H9 (cell line): ENCODE measurements at regions not wholly inside any gene's neighbourhood (a gene's known extent, or its start where the extent isn't known, plus 50 kb on each side); places are given as distances from the start of the nearest gene placed in this dataset.

ENCODE experiments used
- DNase-seq: peaks from one replicate; pipeline ENCODE4 v3.0.0-alpha.2; 2017
- H2AFZ ChIP-seq: one replicate; pipeline ENCODE4 v1.6.1; 2013; ENCODE audit warnings: mild to moderate bottlenecking, low read length, control low read depth, moderate library complexity
- H2AK5ac ChIP-seq: 2 replicates; pipeline ENCODE4 v1.6.1; 2013; ENCODE audit warnings: low read length, control low read depth, mixed read lengths; ENCODE audit not compliant: insufficient read length
- H2BK120ac ChIP-seq: one replicate; pipeline ENCODE4 v1.6.1; 2013; ENCODE audit warnings: low read depth, mild to moderate bottlenecking, low read length, control low read depth, inconsistent platforms; ENCODE audit not compliant: poor library complexity, severe bottlenecking
- H2BK12ac ChIP-seq: 2 replicates; pipeline ENCODE4 v1.6.1; 2013; ENCODE audit warnings: low read length, control low read depth, mixed read lengths, low read depth; ENCODE audit not compliant: insufficient read length
- H2BK15ac ChIP-seq: 2 replicates; pipeline ENCODE4 v1.6.1; 2013; ENCODE audit warnings: low read depth, low read length, control low read depth
- H2BK20ac ChIP-seq: one replicate; pipeline ENCODE4 v1.6.1; 2013; ENCODE audit warnings: low read depth, mild to moderate bottlenecking, low read length, control low read depth, inconsistent platforms; ENCODE audit not compliant: poor library complexity, severe bottlenecking
- H2BK5ac ChIP-seq: 2 replicates; pipeline ENCODE4 v1.6.1; 2013; ENCODE audit warnings: low read length, control low read depth, mixed read lengths; ENCODE audit not compliant: insufficient read length
- H3K14ac ChIP-seq: 2 replicates; pipeline ENCODE4 v1.6.1; 2013; ENCODE audit warnings: low read length, control low read depth; ENCODE audit not compliant: insufficient read depth
- H3K18ac ChIP-seq: 2 replicates; pipeline ENCODE4 v1.6.1; 2013; ENCODE audit warnings: low read depth, mild to moderate bottlenecking, mixed read lengths, low read length, control low read depth; ENCODE audit not compliant: insufficient read length
- H3K23ac ChIP-seq: 2 replicates; pipeline ENCODE4 v1.6.1; 2013; ENCODE audit warnings: low read length, control low read depth, mixed read lengths, low read depth; ENCODE audit not compliant: insufficient read length
- H3K23me2 ChIP-seq: 2 replicates; pipeline ENCODE4 v1.6.1; 2013; ENCODE audit warnings: low read depth, mild to moderate bottlenecking, mixed read lengths, low read length, control low read depth; ENCODE audit not compliant: insufficient read length, poor library complexity, severe bottlenecking
- H3K27ac ChIP-seq: 2 replicates; pipeline ENCODE4 v1.5.1; 2013; ENCODE audit warnings: low read length, control low read depth, mixed read lengths, low read depth; ENCODE audit not compliant: insufficient read length
- H3K27me3 ChIP-seq: 2 replicates; pipeline ENCODE4 v1.6.1; 2013; ENCODE audit warnings: low read length, control low read depth, inconsistent platforms; ENCODE audit not compliant: insufficient read depth
- H3K4ac ChIP-seq: 2 replicates; pipeline ENCODE4 v1.6.1; 2013; ENCODE audit warnings: low read depth, mild to moderate bottlenecking, control low read depth, inconsistent platforms, low read length, moderate library complexity
- H3K4me1 ChIP-seq: 2 replicates; pipeline ENCODE4 v1.6.1; 2013; ENCODE audit warnings: low read length, control low read depth, inconsistent platforms; ENCODE audit not compliant: insufficient read depth
- H3K4me2 ChIP-seq: 2 replicates; pipeline ENCODE4 v1.6.1; 2013; ENCODE audit warnings: low read length, control low read depth, mixed read lengths; ENCODE audit not compliant: insufficient read length, insufficient read depth
- H3K56ac ChIP-seq: 2 replicates; pipeline ENCODE4 v1.6.1; 2013; ENCODE audit warnings: low read depth, mild to moderate bottlenecking, mixed read lengths, low read length, control low read depth; ENCODE audit not compliant: insufficient read length
- H3K79me1 ChIP-seq: 2 replicates; pipeline ENCODE4 v1.6.1; 2013; ENCODE audit warnings: low read depth, mild to moderate bottlenecking, moderate library complexity, low read length, control low read depth, inconsistent platforms; ENCODE audit not compliant: insufficient read depth, poor library complexity, severe bottlenecking
- H3K79me2 ChIP-seq: 2 replicates; pipeline ENCODE4 v1.6.1; 2013; ENCODE audit warnings: low read length, control low read depth, inconsistent platforms; ENCODE audit not compliant: insufficient read depth
- H3K9ac ChIP-seq: 2 replicates; pipeline ENCODE4 v1.6.1; 2013; ENCODE audit warnings: low read length, control low read depth, mixed read lengths; ENCODE audit not compliant: insufficient read length; ENCODE audit errors: extremely low read depth
- H3K9me3 ChIP-seq: one replicate; pipeline ENCODE4 v1.6.1; 2013; ENCODE audit warnings: low read depth, low read length, inconsistent platforms; ENCODE audit not compliant: control insufficient read depth
- H3T11ph ChIP-seq: one replicate; pipeline ENCODE4 v1.6.1; 2013; ENCODE audit warnings: mild to moderate bottlenecking, low read length, control low read depth, inconsistent platforms
- H4K20me1 ChIP-seq: one replicate; pipeline ENCODE4 v1.6.1; 2013; ENCODE audit not compliant: control insufficient read depth, insufficient read length, insufficient read depth
- H4K5ac ChIP-seq: 2 replicates; pipeline ENCODE4 v1.6.1; 2013; ENCODE audit warnings: low read depth, mild to moderate bottlenecking, mixed read lengths, low read length, control low read depth; ENCODE audit not compliant: insufficient read length
- H4K8ac ChIP-seq: replicated peaks from 2 replicates; pipeline ENCODE4 v1.6.1; 2013; ENCODE audit warnings: low read length, control low read depth, mixed read lengths, low read depth; ENCODE audit not compliant: insufficient read length
- H4K91ac ChIP-seq: 2 replicates; pipeline ENCODE4 v1.6.1; 2013; ENCODE audit warnings: low read depth, mild to moderate bottlenecking, moderate library complexity, mixed read lengths, low read length, control low read depth; ENCODE audit not compliant: insufficient read length
- H3K27ac Mint-ChIP-seq, 3 experiments: 2 replicates in 2 of 3; 3 replicates in 1 of 3; pipeline ENCODE4 v1.8.0; 2020 to 2021; ENCODE audit warnings: mixed read lengths in 3 of 3, mild to moderate bottlenecking in 1 of 3, moderate library complexity in 1 of 3
- H3K27me3 Mint-ChIP-seq: 2 replicates; pipeline ENCODE4 v1.8.0; 2021; ENCODE audit warnings: low read depth, mild to moderate bottlenecking, moderate library complexity, mixed read lengths
- H3K36me3 Mint-ChIP-seq, 3 experiments: 2 replicates in 2 of 3; 3 replicates in 1 of 3; pipeline ENCODE4 v1.8.0; 2020 to 2021; ENCODE audit warnings: low read depth in 3 of 3, mixed read lengths in 3 of 3; ENCODE audit not compliant: insufficient read depth in 1 of 3
- H3K4me1 Mint-ChIP-seq, 2 experiments: 2 replicates each; pipeline ENCODE4 v1.8.0; 2020; ENCODE audit warnings: mixed read lengths in 2 of 2
- H3K4me3 Mint-ChIP-seq, 2 experiments: 2 replicates in 1 of 2; 3 replicates in 1 of 2; pipeline ENCODE4 v1.8.0; 2020 to 2021; ENCODE audit warnings: mild to moderate bottlenecking in 2 of 2, mixed read lengths in 2 of 2, moderate library complexity in 1 of 2
- H3K9me3 Mint-ChIP-seq, 2 experiments: 2 replicates in 1 of 2; 3 replicates in 1 of 2; pipeline ENCODE4 v1.8.0; 2020; ENCODE audit warnings: mild to moderate bottlenecking in 2 of 2, mixed read lengths in 2 of 2, moderate library complexity in 1 of 2
- WGBS: extraction: QIAGEN DNeasy Blood & Tissue Kit; methylation state at CpG from one replicate; pipeline ENCODE4 v1.1.7; 2013; ENCODE audit warnings: missing lambda C conversion rate, low lambda C conversion rate, mixed read lengths; ENCODE audit not compliant: insufficient read length; ENCODE audit errors: extremely low coverage; 5-methylcytosine and 5-hydroxymethylcytosine counted together
- TF ChIP-seq, protein P1 (sequence below): fragments of 200-600 bp; sonication (generic); conservative IDR thresholded peaks from 3 replicates; pipeline ENCODE4 v1.8.0; 2021; ENCODE audit warnings: antibody characterized with exemption, mild to moderate bottlenecking

DNA sequence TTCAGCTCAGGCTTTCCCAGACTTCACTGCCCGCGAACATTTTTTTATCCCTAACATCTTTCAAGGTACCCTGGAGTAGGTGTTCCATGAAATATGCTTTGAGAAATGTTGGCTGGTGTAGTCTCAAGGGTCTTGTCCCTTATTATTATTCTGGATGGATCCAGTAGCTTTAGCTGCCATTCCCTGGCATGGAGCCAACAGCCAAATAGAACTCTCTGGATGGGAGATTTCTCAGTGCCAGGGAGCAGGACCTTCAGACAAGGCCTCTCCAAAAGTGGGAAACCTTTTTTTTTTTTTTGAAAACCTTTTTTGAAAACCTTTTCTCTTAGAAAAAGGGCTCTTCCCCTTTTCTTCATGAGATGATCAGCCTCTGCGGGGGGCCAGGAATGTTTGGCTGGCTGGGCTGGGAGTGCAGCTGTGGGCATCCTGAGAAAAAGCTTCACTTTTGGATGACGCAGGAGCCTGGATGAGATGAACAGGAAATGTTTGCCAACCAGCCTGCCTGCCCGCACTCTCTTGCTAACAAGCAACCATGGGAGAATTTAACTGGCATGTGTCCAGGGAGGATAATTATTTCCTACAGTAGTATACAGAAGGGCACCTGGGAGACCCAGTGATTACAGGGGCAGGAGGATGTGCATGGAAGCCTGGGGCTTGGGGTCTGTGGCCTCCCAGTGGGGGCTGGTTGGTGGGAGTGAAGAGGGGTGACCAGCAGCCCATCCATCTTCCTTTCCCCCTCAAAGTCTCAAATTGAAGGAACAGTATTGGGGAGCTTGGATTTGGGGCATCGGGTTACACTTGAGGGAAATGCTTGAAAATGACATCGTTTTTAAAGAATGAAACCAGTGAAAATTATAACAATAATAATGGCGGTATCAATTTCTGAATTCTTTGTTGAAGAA, 109.1 kb upstream of the LRIG1 start:
- Histone ChIP-seq H3K14ac (no peak overlapping the region), H3K4me2 (peak overlapping the region; percentile 31), H3K4me1 (peaks cover 13% of the 10 kb centered on the region), H3K4ac (no peak overlapping the region; the same call in 1 of the 2 replicates), H4K5ac (no peak overlapping the region), H2BK5ac (no peak overlapping the region), H3K79me1 (no peaks in the 10 kb centered on the region), H3K9me3 (no peaks in the 10 kb centered on the region), H3K27me3 (no peaks in the 10 kb centered on the region), H3K9ac (no peak overlapping the region), H4K8ac (no peak overlapping the region), H2BK12ac (no peak overlapping the region), H4K91ac (no peak overlapping the region), H3K56ac (no peak overlapping the region), H3K79me2 (no peaks in the 10 kb centered on the region), H2AK5ac (no peak overlapping the region), H2AFZ (no peak overlapping the region), H3K18ac (peak overlapping the region; percentile 21), H4K20me1 (no peaks in the 10 kb centered on the region), H3T11ph (no peak overlapping the region), H2BK15ac (no peak overlapping the region), H3K27ac (no peak overlapping the region), H2BK20ac (no peak overlapping the region), H3K23me2 (no peaks in the 10 kb centered on the region), H3K23ac (no peak overlapping the region), H2BK120ac (peak overlapping the region; percentile 39)
- Mint-ChIP-seq H3K27me3 (0 out of 2 replicates have a peak, but pooled peaks cover 2% of the 10 kb centered on the region), H3K36me3 (no peaks in the 10 kb centered on the region), H3K4me3 (peak overlapping the region in 1 of 2 experiments; percentile 58; a peak in 2 of 5 replicates), H3K27ac (peak overlapping the region; percentile 88 to 96 (median 92); a peak in 6 of 7 replicates), H3K9me3 (peaks cover 0 to 2% of the 10 kb centered on the region in 2 experiments; a peak in 2 of 5 replicates), H3K4me1 (peaks cover 32 to 36% of the 10 kb centered on the region in 2 experiments)
- DNase-seq, result peak; percentile 57
- TF ChIP-seq, protein P1, sequence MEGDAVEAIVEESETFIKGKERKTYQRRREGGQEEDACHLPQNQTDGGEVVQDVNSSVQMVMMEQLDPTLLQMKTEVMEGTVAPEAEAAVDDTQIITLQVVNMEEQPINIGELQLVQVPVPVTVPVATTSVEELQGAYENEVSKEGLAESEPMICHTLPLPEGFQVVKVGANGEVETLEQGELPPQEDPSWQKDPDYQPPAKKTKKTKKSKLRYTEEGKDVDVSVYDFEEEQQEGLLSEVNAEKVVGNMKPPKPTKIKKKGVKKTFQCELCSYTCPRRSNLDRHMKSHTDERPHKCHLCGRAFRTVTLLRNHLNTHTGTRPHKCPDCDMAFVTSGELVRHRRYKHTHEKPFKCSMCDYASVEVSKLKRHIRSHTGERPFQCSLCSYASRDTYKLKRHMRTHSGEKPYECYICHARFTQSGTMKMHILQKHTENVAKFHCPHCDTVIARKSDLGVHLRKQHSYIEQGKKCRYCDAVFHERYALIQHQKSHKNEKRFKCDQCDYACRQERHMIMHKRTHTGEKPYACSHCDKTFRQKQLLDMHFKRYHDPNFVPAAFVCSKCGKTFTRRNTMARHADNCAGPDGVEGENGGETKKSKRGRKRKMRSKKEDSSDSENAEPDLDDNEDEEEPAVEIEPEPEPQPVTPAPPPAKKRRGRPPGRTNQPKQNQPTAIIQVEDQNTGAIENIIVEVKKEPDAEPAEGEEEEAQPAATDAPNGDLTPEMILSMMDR, result no peak
- no CpG with 5 or more reads among the region's 8 CpGs for WGBS
